Endothelial cell (in vitro differentiated cells): ENCODE measurements at regions not wholly inside any gene's neighbourhood (a gene's known extent, or its start where the extent isn't known, plus 50 kb on each side); places are given as distances from the start of the nearest gene placed in this dataset.

ENCODE experiments used
- DNase-seq: peaks from one replicate; pipeline ENCODE4 v3.0.0; 2021; ENCODE audit warnings: low spot score
- H3K27ac Mint-ChIP-seq: one replicate; pipeline ENCODE4 v1.8.0; 2021; ENCODE audit warnings: mixed read lengths, inconsistent platforms; ENCODE audit not compliant: unreplicated experiment
- H3K27me3 Mint-ChIP-seq: one replicate; pipeline ENCODE4 v1.8.0; 2021; ENCODE audit warnings: mild to moderate bottlenecking, moderate library complexity, mixed read lengths, inconsistent platforms; ENCODE audit not compliant: unreplicated experiment
- H3K36me3 Mint-ChIP-seq: one replicate; pipeline ENCODE4 v1.8.0; 2021; ENCODE audit warnings: mild to moderate bottlenecking, low read depth, mixed read lengths, inconsistent platforms; ENCODE audit not compliant: unreplicated experiment
- H3K4me1 Mint-ChIP-seq: one replicate; pipeline ENCODE4 v1.8.0; 2021; ENCODE audit warnings: mild to moderate bottlenecking, mixed read lengths, inconsistent platforms; ENCODE audit not compliant: unreplicated experiment
- H3K4me3 Mint-ChIP-seq: one replicate; pipeline ENCODE4 v1.8.0; 2021; ENCODE audit warnings: mild to moderate bottlenecking, mixed read lengths, inconsistent platforms; ENCODE audit not compliant: unreplicated experiment
- H3K9me3 Mint-ChIP-seq: one replicate; pipeline ENCODE4 v1.8.0; 2021; ENCODE audit warnings: mixed read lengths, inconsistent platforms; ENCODE audit not compliant: unreplicated experiment
- CTCF ChIP-seq: fragments of 200-600 bp; sonication (generic); IDR thresholded peaks from one replicate; pipeline ENCODE4 v1.5.0; 2021; ENCODE audit warnings: antibody characterized with exemption; ENCODE audit not compliant: unreplicated experiment

GRCh38 chr4:152029631-152030030 lies 268.8 kb upstream of the GATB start:
- Mint-ChIP-seq H3K27ac (no peak overlapping the region), H3K27me3 (peaks cover 3% of the 10 kb centered on the region), H3K4me3 (no peak overlapping the region), H3K9me3 (no peaks in the 10 kb centered on the region), H3K4me1 (no peaks in the 10 kb centered on the region), H3K36me3 (no peaks in the 10 kb centered on the region)
- DNase-seq: no peak
- no peak for TF ChIP-seq CTCF

DNA sequence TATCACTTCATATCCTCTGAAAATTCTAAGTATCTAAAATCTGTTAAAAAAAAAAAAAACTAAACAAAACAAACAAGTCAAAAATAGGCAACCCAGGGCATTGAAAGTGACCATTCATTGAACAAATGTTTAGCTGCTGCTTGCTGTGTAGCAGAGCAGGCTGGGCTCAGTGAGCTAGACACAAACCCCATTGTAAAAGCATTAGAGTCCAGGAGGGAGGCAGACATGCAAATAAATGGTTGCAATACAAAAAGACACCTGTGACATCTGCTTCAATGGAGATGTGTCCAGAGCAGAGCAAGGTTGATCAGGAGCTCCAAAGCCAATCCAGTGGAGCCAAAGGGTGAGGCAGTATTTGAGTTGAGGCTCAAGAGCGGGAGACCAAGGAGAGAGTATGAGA lies 267.3 kb upstream of the GATB start:
- Mint-ChIP-seq H3K27me3 (peaks cover 3% of the 10 kb centered on the region), H3K4me1 (no peaks in the 10 kb centered on the region), H3K9me3 (no peaks in the 10 kb centered on the region), H3K4me3 (no peak overlapping the region), H3K36me3 (no peaks in the 10 kb centered on the region), H3K27ac (no peak overlapping the region)
- no peak for TF ChIP-seq CTCF
- no peak for DNase-seq

DNA sequence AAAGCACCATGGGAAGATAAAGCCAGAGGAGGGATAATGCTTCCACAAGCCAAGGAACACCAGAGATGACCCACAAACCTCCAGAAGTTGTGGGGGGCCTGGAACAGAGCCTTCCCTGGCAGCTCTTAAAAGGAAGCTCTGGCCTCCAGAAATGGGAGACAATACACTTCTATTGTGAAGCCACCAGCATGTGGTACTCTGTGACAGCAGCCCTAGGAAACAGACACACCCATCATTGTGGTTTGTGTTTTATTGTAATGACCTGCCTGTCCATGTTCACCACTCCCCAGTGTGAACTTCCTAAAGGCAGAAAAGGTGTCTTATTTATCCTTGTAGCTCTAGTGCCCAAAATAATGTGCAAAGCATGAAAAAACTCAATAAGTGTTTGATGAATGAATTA lies 264.1 kb upstream of the GATB start:
- Mint-ChIP-seq H3K9me3 (no peaks in the 10 kb centered on the region), H3K36me3 (no peaks in the 10 kb centered on the region)

GRCh38 chr4:152023674-152024073 lies 262.9 kb upstream of the GATB start:
- Mint-ChIP-seq H3K9me3 (no peaks in the 10 kb centered on the region), H3K4me1 (no peaks in the 10 kb centered on the region), H3K27me3 (no peaks in the 10 kb centered on the region), H3K36me3 (no peaks in the 10 kb centered on the region), H3K4me3 (no peak overlapping the region), H3K27ac (no peak overlapping the region)
- DNase-seq: no peak
- TF ChIP-seq CTCF: no peak

More for the DNA sequence above, 264.1 kb upstream of the GATB start:
- no peak for TF ChIP-seq CTCF
- no peaks in the 10 kb centered on the region for H3K4me1 Mint-ChIP-seq
- no peak for DNase-seq
- no peak overlapping the region for H3K4me3 Mint-ChIP-seq
- H3K27me3 Mint-ChIP-seq: peaks cover under 1% of the 10 kb centered on the region
- no peak overlapping the region for H3K27ac Mint-ChIP-seq

DNA sequence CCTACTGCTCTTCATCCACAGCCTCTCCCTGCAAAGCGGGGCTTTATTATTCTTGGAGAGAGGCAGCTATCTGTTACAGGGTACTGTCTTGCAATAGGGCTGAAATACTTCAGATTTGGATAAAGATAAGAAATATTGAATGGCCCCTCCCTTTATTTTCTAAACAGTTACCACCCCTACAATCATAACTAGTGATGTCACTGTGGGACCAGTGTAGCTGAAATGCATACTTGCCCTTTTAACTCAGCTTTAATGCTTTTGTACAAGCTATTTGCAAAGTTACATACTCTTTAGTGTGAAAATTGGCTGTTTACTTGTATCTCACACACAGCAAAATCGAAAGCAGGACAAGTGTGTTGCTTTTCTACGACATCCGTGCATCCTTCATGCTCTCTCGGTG lies 261.7 kb upstream of the GATB start:
- Mint-ChIP-seq H3K4me3 (no peak overlapping the region), H3K27ac (no peak overlapping the region), H3K27me3 (no peaks in the 10 kb centered on the region), H3K4me1 (no peaks in the 10 kb centered on the region), H3K36me3 (no peaks in the 10 kb centered on the region), H3K9me3 (no peaks in the 10 kb centered on the region)
- no peak for DNase-seq
- no peak for TF ChIP-seq CTCF
